ENCODE measurements at regions not wholly inside any gene's neighbourhood (a gene's known extent, or its start where the extent isn't known, plus 50 kb on each side); places are given as distances from the start of the nearest gene placed in this dataset.

- ATAC-seq (no peak), DNase-seq (no peak)
- H3K4me3 ChIP-seq: no peak overlapping the region
- H3K4me1 ChIP-seq: no peaks in the 10 kb centered on the region
- no peaks in the 10 kb centered on the region for H3K9me3 ChIP-seq
- peaks cover 23% of the 10 kb centered on the region for H3K27me3 ChIP-seq (ENCODE audit: low read depth)
- no peaks in the 10 kb centered on the region for H3K36me3 ChIP-seq
- intact Hi-C loops (cut with DNase I): no loop called here
- H3K27ac ChIP-seq: no peak overlapping the region
- no peak for TF ChIP-seq CTCF (IDR thresholded peaks at IDR 0.05)
Measured at GRCh38 chr1:4053774-4054173, 153.7 kb upstream of the C1orf174 start.

DNA sequence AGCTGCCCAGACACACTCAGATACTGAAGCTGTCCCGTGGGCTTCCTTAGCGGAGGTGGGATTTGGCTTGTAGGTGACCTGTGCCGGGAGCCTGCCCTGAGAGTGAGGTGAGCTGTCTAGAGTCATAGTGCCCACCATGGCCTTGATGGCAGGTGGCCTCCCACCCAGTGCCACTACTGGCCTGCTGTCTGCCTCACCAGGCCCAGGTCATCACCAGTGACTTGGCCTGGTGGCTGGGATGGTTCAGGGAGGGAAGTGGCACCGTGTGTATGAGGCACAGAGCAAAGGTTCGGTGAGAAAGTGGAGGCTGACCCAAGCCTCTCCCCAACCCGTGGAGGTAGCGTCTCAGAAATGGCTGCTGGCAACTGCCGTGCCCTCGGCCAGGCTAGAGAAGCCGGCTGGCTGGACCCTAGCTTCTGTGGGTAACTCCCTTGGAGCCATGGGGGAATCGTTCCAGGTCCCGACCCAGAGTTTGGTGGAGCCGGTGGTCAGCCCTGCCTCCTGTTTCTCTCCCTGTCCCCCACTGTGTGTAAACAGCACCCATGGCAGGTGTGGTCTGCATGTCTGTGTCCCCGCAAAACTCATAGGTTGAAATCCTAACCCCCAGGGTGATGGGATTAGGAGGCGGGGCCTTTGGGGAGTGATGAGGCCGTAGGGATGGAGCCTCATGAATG lies 155.4 kb upstream of the C1orf174 start:
- intact Hi-C loops (cut with DNase I): no loop called here

GRCh38 chr1:4056422-4056821 lies 156.3 kb upstream of the C1orf174 start:
- ATAC-seq: no peak
- H3K9me3 ChIP-seq: no peaks in the 10 kb centered on the region

More for the DNA sequence above, 155.4 kb upstream of the C1orf174 start:
- Histone ChIP-seq H3K27ac (no peak overlapping the region), H3K36me3 (no peaks in the 10 kb centered on the region), H3K4me3 (no peak overlapping the region), H3K9me3 (no peaks in the 10 kb centered on the region), H3K4me1 (no peaks in the 10 kb centered on the region), H3K27me3 (ENCODE audit: low read depth) (peaks cover 17% of the 10 kb centered on the region)
- no peak for TF ChIP-seq CTCF (IDR thresholded peaks at IDR 0.05)
- ATAC-seq: no peak
- no peak for DNase-seq

GRCh38 chr1:4056989-4057388 lies 156.9 kb upstream of the C1orf174 start:
- Histone ChIP-seq H3K27me3 (ENCODE audit: low read depth) (peaks cover 8% of the 10 kb centered on the region), H3K9me3 (no peaks in the 10 kb centered on the region), H3K27ac (no peak overlapping the region), H3K4me1 (no peaks in the 10 kb centered on the region), H3K4me3 (no peak overlapping the region), H3K36me3 (no peaks in the 10 kb centered on the region)
- DNase-seq (no peak), ATAC-seq (no peak)
- no peak for TF ChIP-seq CTCF (IDR thresholded peaks at IDR 0.05)
- intact Hi-C loops (cut with DNase I): no loop called here

More at GRCh38 chr1:4056422-4056821, 156.3 kb upstream of the C1orf174 start:
- no peak for TF ChIP-seq CTCF (IDR thresholded peaks at IDR 0.05)
- no peaks in the 10 kb centered on the region for H3K36me3 ChIP-seq
- no peak for DNase-seq
- H3K27me3 ChIP-seq (ENCODE audit: low read depth): peaks cover 9% of the 10 kb centered on the region
- intact Hi-C loops (cut with DNase I): no loop called here
- H3K4me1 ChIP-seq: no peaks in the 10 kb centered on the region
- H3K27ac ChIP-seq: no peak overlapping the region
- no peak overlapping the region for H3K4me3 ChIP-seq

DNA sequence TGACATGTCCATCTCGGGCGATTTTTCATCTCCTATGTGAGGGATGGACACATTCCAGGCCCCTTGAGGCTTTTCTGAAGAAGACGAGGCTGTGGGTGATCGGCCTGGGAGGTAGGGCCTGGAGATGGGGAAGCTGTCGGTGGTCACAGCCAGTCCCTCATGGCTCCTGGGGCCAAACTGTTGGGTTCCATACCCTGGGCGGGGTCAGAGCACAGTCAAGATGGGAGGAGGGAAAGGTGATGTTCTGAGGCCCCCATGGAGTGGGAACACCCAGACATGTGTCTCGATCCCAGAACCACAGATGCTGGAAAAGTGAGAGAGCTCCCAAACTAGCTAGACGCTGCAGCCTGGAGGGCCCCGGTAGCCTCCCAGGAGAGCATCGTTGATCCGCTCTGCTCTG lies 157.5 kb upstream of the C1orf174 start:
- no peak overlapping the region for H3K4me3 ChIP-seq
- no peaks in the 10 kb centered on the region for H3K36me3 ChIP-seq
- intact Hi-C loops (cut with DNase I): no loop called here
- no peaks in the 10 kb centered on the region for H3K9me3 ChIP-seq
- no peaks in the 10 kb centered on the region for H3K4me1 ChIP-seq
- H3K27ac ChIP-seq: no peak overlapping the region
- no peak for TF ChIP-seq CTCF (IDR thresholded peaks at IDR 0.05)
- no peak for DNase-seq
- H3K27me3 ChIP-seq (ENCODE audit: low read depth): peaks cover 8% of the 10 kb centered on the region
- ATAC-seq: no peak

Data from lower lobe of right lung (tissue), 2 donors.